OCI-LY1 (cell line): ENCODE measurements at regions not wholly inside any gene's neighbourhood (a gene's known extent, or its start where the extent isn't known, plus 50 kb on each side); places are given as distances from the start of the nearest gene placed in this dataset.

ENCODE experiments used
- EZH2 ChIP-seq: fragments of 200-600 bp; sonication (generic), shearing (Covaris generic); IDR thresholded peaks from 2 replicates; pipeline ENCODE4 v1.8.0; 2017; ENCODE audit warnings: borderline replicate concordance, mixed run types, mild to moderate bottlenecking, antibody characterized with exemption, low read length, moderate library complexity, mixed read lengths
- TF ChIP-seq, protein P1 (sequence below): fragments of 200-600 bp; sonication (generic), shearing (Covaris generic); IDR thresholded peaks from 2 replicates; pipeline ENCODE4 v1.5.1; 2017; ENCODE audit warnings: mild to moderate bottlenecking, antibody characterized with exemption, low read length, moderate library complexity, mixed read lengths

DNA sequence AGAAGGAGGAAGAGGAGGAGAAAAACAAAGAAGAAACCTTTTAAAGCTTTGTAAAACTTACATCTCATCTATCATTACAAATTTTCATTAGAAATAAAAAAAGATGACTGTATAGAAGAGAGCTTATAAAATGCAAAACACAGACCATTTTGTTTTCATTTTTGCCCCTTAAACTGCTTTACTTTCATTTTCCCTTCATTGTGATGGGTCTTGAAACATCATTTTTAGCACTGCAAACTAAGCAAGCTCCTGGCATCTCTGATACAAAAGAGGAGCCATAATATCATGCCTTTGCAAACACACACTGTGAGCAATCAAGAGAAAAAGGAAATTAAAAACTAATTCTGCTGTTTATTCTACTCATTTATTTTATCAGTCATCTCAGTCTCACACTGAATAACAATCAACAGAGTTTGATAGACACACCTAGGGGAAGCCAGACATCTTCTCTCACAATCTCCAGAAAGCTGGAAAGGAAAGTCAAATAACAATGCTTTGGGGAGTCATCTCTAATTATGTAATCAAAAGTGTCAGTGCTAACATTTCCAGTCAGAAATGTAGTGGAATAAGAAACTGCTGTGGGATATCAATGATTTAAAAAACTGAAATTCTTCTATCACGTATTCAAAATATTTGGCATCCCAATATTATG is 467.7 kb upstream of the FAT3 start:
- TF ChIP-seq, protein P1, sequence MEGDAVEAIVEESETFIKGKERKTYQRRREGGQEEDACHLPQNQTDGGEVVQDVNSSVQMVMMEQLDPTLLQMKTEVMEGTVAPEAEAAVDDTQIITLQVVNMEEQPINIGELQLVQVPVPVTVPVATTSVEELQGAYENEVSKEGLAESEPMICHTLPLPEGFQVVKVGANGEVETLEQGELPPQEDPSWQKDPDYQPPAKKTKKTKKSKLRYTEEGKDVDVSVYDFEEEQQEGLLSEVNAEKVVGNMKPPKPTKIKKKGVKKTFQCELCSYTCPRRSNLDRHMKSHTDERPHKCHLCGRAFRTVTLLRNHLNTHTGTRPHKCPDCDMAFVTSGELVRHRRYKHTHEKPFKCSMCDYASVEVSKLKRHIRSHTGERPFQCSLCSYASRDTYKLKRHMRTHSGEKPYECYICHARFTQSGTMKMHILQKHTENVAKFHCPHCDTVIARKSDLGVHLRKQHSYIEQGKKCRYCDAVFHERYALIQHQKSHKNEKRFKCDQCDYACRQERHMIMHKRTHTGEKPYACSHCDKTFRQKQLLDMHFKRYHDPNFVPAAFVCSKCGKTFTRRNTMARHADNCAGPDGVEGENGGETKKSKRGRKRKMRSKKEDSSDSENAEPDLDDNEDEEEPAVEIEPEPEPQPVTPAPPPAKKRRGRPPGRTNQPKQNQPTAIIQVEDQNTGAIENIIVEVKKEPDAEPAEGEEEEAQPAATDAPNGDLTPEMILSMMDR: no peak
- TF ChIP-seq EZH2: no peak
